Posterior vena cava (tissue), 2 donors: ENCODE measurements at regions not wholly inside any gene's neighbourhood (a gene's known extent, or its start where the extent isn't known, plus 50 kb on each side); places are given as distances from the start of the nearest gene placed in this dataset.

Experiments
- DNase-seq: peaks from one replicate; pipeline ENCODE4 v3.0.0-alpha.2; 2020; ENCODE audit warnings: low spot score
- intact Hi-C, 2 donors: fragments of 100-400 bp; cut with DNase I; formaldehyde crosslinking; loops; one replicate each; pipeline versions ENCODE4 v1.14.1 to v1.14.2; 2022 to 2023
- donor health status: DM: yes; HTN: yes; CAD: no.
- donor health status: DM: yes; HTN: yes; CAD: no.

- no peak for DNase-seq
- intact Hi-C loops, result no loop called here
These were observed 344.2 kb upstream of the GRM7 start for GRCh38 chr3:6516694-6517093.

GRCh38 chr3:6518709-6519345, 342.1 kb upstream of the GRM7 start:
- DNase-seq, result no peak
- intact Hi-C loops, result no loop called here

- intact Hi-C loops, result no loop called here
- no peak for DNase-seq
These were observed 339.4 kb upstream of the GRM7 start for GRCh38 chr3:6521369-6522113.

GRCh38 chr3:6522191-6522590, 338.7 kb upstream of the GRM7 start:
- DNase-seq, result no peak
- intact Hi-C loops, result no loop called here

- intact Hi-C loops, result no loop called here
- DNase-seq, result no peak
These were observed 337.9 kb upstream of the GRM7 start for GRCh38 chr3:6523043-6523442.

- no peak for DNase-seq
- intact Hi-C loops, result no loop called here
These were observed 336.4 kb upstream of the GRM7 start for GRCh38 chr3:6524479-6524878.

GRCh38 chr3:6526321-6526720, 334.6 kb upstream of the GRM7 start:
- intact Hi-C loops, result no loop called here
- DNase-seq, result no peak

- intact Hi-C loops, result no loop called here
These were observed 334.1 kb upstream of the GRM7 start for GRCh38 chr3:6526861-6527260.

GRCh38 chr3:6528951-6529350, 332.0 kb upstream of the GRM7 start:
- intact Hi-C loops, result no loop called here
- DNase-seq, result no peak

More at GRCh38 chr3:6526861-6527260, 334.1 kb upstream of the GRM7 start:
- DNase-seq, result no peak

GRCh38 chr3:6531153-6531552, 329.8 kb upstream of the GRM7 start:
- intact Hi-C loops, result no loop called here
- no peak for DNase-seq

GRCh38 chr3:6532101-6532500, 328.8 kb upstream of the GRM7 start:
- intact Hi-C loops, result no loop called here
- no peak for DNase-seq

GRCh38 chr3:6540981-6541380, 319.9 kb upstream of the GRM7 start:
- intact Hi-C loops, result no loop called here
- no peak for DNase-seq

GRCh38 chr3:6542795-6543194, 318.1 kb upstream of the GRM7 start:
- intact Hi-C loops, result no loop called here
- no peak for DNase-seq

GRCh38 chr3:6549296-6549695, 311.6 kb upstream of the GRM7 start:
- intact Hi-C loops, result no loop called here
- DNase-seq, result no peak

- intact Hi-C loops, result no loop called here
These were observed 309.8 kb upstream of the GRM7 start for GRCh38 chr3:6551165-6551564.

GRCh38 chr3:6560259-6560658, 300.7 kb upstream of the GRM7 start:
- intact Hi-C loops, result no loop called here
- no peak for DNase-seq

More at GRCh38 chr3:6551165-6551564, 309.8 kb upstream of the GRM7 start:
- no peak for DNase-seq

- DNase-seq, result no peak
- intact Hi-C loops, result no loop called here
These were observed 293.7 kb upstream of the GRM7 start for GRCh38 chr3:6567241-6567640.

- DNase-seq, result no peak
- intact Hi-C loops, result no loop called here
These were observed 291.9 kb upstream of the GRM7 start for GRCh38 chr3:6568999-6569493.

GRCh38 chr3:6571448-6571847, 289.5 kb upstream of the GRM7 start:
- intact Hi-C loops, result no loop called here

GRCh38 chr3:6577584-6577983, 283.3 kb upstream of the GRM7 start:
- DNase-seq, result no peak
- intact Hi-C loops, result no loop called here

More at GRCh38 chr3:6571448-6571847, 289.5 kb upstream of the GRM7 start:
- no peak for DNase-seq

- DNase-seq, result no peak
- intact Hi-C loops, result no loop called here
These were observed 282.4 kb upstream of the GRM7 start for GRCh38 chr3:6578526-6578925.
